ENCODE measurements at regions not wholly inside any gene's neighbourhood (a gene's known extent, or its start where the extent isn't known, plus 50 kb on each side); places are given as distances from the start of the nearest gene placed in this dataset.
"Not testable (repeated sequence)": the region's sequence is repeated elsewhere in the genome, so short reads cannot be mapped to it uniquely, and the experiment has no call there.

GRCh38 chr11:87743007-87743406 lies 432.2 kb downstream of the RAB38 start:
- DNase-seq, result no peak

GRCh38 chr11:87740968-87741367 lies 434.3 kb downstream of the RAB38 start:
- DNase-seq, result no peak

DNA sequence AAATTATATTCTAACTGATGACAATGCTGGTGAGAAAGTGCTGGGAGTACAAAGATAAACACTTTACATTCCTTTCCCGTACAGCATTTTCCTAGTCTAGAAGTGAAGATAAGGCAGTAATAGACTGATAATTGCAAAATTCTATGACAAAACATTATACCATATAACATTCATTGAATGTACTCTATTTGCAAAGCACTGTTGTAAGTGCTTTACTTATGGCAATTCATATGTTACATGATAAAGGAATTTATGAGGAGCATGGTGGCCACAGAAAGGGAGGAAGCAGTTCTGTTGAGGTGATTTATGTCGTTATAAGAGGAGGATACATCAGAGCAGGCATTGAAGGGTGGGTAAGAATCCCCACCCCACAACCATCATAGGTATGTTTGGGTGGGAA lies 434.8 kb downstream of the RAB38 start:
- DNase-seq, result no peak

DNA sequence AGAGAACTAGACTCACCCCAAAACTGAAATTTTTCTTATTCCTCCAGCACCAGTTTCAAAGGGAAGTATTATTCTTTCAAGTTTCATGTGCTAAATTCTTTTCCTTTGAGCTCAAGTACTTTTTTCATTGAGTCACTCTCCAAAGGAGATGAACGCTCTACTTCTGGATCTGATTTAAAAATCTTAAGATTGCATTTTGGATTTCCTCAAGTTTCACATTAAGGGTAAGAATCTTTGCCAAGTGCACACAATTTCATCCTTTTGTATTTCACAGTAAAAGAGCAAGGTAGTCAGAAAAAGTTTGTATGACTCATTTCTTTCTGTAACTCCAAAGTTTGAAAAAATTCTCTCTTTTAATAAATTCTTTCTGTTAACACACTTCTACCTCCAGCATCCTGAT lies 435.5 kb downstream of the RAB38 start:
- no peak for DNase-seq

DNA sequence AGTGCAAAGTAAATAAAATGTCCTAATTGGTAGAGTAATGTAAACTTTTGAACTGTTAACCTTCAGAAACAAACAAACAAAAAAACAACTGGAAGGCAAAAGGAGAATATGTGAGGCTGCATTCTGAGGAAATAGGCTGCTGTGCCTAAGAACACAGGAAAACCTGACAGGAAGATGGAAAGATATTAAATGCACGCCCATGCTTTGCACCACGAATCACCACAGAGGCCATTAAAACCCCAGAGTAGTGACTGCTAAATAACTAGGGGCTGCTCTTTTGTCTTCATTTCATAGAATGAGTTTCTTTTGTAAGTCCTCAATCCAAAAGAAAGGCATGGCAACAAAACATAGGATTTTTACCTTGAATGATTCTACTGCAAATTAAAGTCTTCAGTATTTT lies 436.0 kb downstream of the RAB38 start:
- no peak for DNase-seq

DNA sequence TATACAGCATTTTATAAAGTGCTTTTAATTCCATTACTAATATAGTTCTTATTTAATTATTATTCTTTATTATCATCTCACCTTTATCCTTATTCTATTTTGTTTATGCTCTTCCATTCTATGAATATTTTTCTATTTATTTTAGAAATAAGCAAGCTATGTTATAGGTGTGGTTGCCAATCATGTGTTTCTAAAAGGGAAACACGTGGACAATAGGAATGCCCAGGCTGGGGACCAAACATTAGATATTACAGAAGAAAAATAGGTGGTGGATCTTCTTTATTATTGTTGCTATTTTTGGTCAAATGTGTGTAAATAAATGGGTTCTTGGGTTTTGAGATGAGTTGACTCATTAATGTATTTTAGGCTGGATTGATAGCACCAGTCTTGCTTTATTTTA lies 438.3 kb downstream of the RAB38 start:
- no peak for DNase-seq

GRCh38 chr11:87726506-87726905 lies 448.7 kb downstream of the RAB38 start:
- DNase-seq, result no peak

- no peak for DNase-seq
Observed at GRCh38 chr11:87724358-87724757, 450.9 kb downstream of the RAB38 start.

DNA sequence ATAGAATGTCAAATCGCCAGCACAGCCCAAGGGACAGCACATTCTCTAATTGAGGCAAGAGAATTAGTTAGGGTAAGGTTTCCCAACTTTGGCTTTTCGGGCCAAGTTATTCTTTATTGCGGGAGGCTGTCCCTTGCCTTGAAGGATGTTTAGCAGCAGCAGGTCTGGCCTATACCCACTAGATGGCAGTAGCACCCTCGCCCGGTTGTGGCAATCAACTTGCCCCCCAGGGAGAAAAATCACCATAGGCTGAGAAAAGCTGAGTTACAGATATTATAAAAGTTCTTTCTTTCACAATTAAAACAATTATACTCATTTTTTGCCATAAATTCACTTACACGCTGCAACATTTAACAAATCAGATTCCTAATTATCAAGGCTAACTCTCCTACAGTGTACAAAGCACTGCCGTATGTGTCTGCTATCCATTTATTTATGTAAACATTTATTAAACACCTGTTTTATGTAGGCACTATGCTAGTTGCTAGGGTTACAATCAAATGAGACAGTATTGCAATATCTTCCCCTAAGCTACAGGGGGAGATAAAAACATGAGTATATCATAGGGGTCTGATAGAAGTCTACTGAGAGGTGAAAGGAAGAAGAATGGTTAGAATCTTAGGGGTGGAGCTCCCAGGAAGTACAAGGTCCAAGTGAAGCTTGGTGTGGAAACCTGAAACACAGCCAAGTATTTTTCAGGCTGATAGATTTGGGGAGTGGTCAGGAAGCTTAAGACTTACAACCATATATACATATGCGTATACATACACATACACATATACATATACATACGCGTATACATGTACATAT lies 452.3 kb downstream of the RAB38 start:
- no peak for DNase-seq

- DNase-seq, result no peak
Observed at GRCh38 chr11:87719326-87720073, 455.7 kb downstream of the RAB38 start.

- no peak for DNase-seq
Observed at GRCh38 chr11:87712802-87713202, 462.4 kb downstream of the RAB38 start.

- DNase-seq, result no peak
Observed at GRCh38 chr11:87712391-87712790, 462.9 kb downstream of the RAB38 start.

DNA sequence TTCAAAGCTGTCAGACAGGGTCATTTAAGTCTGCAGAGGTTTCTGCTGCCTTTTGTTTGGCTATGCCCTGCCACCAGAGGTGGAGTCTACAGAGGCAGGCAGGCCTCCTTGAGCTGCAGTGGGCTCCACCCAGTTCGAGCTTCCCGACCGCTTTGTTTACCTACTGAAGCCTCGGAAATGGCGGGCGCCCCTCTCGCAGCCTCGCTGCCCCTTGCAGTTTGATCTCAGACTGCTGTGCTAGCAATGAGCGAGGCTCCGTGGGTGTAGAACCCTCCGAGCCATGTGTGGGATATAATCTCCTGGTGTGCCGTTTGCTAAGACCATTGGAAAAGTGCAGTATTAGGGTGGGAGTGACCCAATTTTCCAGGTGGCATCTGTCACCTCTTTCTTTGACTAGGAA lies 471.7 kb downstream of the RAB38 start:
- not testable (repeated sequence) for DNase-seq

DNA sequence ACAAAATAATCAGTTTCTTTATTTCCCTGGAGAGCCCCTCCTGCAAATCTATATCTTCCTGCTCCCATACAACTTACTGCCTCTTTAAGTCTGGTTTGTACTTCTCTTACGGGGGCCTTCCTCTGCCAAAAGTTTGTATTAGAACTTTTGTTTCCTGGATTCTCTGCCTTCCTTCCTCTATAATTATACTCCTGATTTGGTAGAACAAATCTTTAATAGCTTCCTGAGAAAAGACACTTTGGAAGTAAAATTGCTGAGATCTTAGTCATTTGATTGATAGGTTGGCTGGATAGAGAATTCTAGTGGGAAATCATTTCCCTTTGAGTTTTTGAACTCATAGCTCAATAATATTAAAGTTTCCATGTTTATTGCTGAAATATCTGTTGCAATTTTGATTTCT lies 499.2 kb downstream of the RAB38 start:
- no peak for DNase-seq

GRCh38 chr11:87666730-87667129 lies 508.5 kb downstream of the RAB38 start:
- no peak for DNase-seq

GRCh38 chr11:87662287-87662686 lies 513.0 kb downstream of the RAB38 start:
- DNase-seq, result no peak

- no peak for DNase-seq
Observed at GRCh38 chr11:87660926-87661660, 514.1 kb downstream of the RAB38 start.

- DNase-seq, result no peak
Observed at GRCh38 chr11:87659807-87660206, 515.4 kb downstream of the RAB38 start.

- DNase-seq, result no peak
Observed at GRCh38 chr11:87645626-87646025, 529.6 kb downstream of the RAB38 start.

GRCh38 chr11:87639753-87640364 lies 535.4 kb downstream of the RAB38 start:
- no peak for DNase-seq

DNA sequence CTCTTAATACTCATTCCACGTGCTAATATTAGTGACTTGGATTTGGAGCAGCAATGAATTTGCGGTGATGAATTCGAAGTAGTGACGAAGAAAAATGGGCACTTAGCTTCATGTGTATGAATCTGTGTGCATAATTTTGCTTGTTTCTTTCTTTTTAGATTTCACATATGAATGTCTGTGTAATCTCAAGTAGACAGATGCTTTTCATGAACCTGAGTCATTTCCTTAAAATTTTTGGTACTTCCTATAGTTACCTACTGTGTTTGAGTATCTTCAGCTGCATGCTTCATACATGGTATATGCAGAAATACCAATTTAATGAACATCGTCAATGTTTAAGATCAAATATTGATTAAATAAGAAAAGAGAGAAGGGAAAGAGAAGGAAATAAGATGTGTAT lies 540.2 kb downstream of the RAB38 start:
- DNase-seq, result no peak

DNA sequence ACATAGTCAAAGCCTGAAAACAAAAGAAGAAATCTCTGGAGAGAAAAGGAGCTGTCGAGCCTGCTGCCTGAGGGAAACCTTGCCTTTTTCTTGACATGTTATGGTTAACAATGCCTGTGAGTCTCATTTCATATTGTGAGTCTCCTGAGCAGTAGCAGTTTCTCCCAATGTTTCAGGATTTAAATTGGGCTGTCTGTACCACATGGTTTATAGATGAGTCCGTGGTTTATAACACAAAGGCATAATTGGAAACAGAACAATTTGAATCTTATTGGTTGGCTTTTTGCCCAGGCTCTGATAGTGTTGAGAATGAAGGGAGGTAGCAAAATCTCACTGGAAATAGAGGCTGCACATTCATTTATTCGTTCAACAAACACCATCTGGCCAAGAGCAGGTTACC lies 540.9 kb downstream of the RAB38 start:
- no peak for DNase-seq

GRCh38 chr11:87628957-87629356 lies 546.3 kb downstream of the RAB38 start:
- no peak for DNase-seq
